Activated CD4-positive, CD25-positive, alpha-beta regulatory T cell treated with anti-CD3 and anti-CD28 coated beads, Interleukin-2, amount 50 U/mL, for 24 hours (primary cell): ENCODE measurements at regions not wholly inside any gene's neighbourhood (a gene's known extent, or its start where the extent isn't known, plus 50 kb on each side); places are given as distances from the start of the nearest gene placed in this dataset.

Experiments
- ATAC-seq, 2 donors: fragments of 150-1000 bp; cut with Tn5 transposase; one replicate each; pipeline ENCODE4 v1.10.0; 2021; ENCODE audit warnings: mild to moderate bottlenecking in 1 of 2, moderate library complexity in 1 of 2

DNA sequence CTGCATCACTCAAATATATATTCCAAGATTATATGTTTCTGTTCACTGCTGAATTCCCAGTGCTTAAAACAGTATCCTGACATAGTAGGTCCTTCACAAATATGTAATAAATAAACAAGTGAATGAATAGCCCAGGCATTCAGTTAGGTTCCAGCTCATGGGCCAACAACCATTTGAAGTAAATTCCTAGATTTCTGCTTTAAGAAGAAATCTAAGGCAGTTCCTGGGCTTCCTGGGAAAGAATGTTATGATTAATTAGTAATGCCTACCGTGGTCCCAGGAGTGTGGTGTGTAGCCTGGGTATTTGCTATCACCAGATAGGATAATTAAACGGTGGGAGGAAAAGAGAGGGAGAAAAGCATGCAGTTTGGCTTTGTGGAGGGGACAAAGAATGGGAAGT lies 576.8 kb downstream of the SOX6 start:
- ATAC-seq, result no peak

DNA sequence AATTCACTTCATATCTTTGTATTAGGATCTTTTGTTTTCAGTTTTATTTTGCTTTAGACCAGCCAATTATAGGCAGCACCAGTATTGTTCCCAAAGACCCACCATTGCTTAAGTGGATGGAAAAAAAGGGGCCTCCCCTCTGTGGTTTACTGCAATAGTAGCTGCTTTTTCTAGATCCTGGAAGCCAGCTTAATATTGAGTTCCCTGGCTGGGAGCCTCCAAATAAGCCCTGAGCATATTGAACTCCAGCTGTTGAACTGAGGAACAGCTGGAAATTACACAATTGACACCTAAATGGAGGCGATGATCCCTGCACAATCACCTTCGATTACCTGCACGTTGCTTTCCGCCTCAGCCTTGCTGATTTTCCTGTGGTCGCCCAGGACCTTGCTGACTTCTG lies 576.0 kb downstream of the SOX6 start:
- ATAC-seq, result no peak

DNA sequence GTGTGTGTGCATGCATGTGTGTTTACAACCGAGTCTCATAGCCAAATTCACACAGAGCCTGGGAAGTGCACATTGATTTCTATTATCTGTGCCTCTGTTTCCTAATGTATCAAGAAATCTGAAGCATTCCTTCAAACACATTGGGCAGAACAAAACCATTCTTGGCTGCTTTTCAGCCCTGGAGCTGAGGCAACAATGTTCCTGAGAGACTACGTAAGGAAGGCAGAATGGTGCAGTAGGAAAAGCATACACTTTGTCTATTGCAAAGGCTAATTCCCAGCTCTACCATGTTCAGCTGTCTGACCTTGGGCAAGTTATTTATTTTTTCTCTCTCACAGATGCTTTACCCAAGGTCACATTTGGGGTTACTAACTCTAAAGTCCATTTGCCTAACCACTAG lies 575.5 kb downstream of the SOX6 start:
- ATAC-seq, result no peak

DNA sequence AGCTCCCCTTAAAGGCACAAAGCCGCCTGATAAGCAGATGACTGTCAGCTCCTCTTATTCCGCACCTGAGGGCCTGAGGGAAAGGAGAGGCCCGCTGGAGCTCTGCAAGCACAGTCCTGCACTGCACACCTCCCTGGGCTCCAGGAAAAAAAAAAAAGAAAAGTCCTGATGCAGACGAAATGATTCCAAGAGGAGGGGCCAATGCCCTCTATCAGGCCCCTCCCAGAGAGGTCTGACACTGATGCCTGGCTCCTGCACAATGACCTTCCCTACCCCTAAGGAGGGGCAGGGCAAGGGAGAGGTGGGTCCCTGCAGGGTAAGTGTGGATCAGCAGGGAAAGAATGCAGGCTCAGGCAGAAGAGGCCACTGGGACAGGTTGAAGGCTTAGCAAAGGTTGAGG lies 572.7 kb downstream of the SOX6 start:
- no peak for ATAC-seq

DNA sequence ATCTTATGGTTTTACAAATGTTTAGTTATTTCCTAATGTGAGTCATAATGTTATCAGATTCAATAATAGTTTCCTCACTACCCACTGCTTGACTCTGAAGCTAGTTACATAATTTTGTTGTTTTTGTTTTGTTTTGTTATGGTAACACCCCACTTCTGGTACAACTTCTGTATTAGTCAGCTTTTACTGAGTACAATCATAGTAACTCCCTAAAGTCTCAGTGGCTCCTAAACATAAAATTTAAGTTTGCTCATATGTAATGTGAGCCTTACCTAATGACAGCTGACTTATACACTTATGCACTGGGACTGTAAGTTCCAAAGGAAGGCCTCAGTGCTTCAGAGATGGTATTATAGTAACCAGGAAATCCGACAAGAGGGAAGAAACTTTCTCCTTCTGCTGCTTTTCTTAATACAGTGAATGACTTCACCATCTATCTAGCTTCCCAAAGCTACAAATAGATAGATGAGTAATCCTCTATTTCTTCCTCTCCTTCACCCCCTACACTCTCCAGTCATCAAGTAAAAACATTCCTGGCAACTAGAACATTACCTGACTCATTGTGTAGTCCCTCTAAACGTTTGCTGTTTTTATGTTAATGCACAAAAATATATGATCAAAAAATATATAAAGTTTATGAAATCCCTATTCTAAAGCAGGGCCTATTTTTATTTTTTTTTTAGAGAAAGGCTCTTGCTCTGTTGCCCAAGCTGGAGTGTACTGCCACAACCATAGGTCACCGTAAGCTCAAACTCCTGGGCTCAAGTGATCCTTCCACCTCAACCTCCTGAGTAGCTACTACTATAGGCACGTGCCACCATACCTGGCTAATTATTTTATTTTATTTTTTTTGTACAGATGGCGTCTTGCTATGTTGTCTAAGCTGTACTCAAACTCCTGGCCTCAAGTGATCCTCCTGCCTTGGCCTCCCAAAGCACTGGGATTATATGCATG lies 563.0 kb downstream of the SOX6 start:
- ATAC-seq, result no peak

DNA sequence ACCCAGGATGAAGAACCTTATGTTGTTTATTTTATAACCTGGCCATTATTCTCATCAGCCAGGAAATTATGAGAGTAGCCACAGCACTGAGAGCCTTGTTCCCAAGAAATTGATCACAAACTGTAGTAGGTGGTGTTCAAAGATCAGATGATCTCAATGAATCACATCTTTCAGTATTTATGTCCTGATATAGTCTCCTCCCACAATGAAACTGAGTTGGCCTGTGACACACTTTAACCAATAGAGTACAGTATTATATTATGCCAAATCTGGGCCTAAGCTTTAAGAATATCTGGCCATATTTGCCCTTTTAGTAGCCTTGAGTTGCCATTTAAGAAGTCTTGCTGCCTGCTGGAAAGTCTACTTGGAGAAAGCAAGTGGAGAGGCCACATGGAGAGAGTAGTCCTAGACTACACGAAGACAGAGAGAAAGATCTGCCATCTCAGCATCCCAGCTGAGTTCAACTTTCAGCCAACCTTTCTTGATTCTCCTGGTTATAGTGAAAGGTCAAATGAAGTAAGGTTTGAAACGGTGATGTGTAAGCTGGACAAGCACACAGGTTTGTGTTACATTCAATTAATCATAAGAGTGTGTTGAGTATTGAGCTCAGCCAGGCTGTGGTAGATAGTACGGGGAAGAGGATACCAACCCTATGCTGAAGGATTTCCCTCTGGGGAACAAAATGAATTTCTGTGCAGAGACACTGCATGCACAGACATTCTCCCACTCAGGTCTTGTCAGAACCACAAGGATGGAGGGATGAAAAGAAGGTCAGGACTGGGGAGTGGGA lies 561.8 kb downstream of the SOX6 start:
- no peak for ATAC-seq

DNA sequence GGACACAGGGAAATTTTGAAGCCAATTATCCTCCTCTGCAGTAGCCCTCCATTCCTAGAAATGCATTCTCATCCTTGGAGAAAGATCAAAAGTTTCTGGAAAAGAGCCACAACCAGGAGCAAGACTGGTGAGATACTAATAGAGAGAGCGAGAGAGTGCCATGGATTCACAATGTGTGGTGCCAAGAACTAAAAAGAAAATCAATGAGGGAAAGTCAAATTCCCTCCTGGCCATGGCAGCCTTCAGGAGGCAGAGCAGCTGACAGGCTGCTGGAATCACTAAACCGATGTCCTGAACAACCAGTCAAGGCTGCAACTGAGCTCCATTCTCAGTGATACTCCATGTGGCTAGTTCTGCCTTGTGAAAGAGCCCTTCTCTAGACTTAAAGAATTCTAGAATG lies 561.0 kb downstream of the SOX6 start:
- ATAC-seq, result no peak

DNA sequence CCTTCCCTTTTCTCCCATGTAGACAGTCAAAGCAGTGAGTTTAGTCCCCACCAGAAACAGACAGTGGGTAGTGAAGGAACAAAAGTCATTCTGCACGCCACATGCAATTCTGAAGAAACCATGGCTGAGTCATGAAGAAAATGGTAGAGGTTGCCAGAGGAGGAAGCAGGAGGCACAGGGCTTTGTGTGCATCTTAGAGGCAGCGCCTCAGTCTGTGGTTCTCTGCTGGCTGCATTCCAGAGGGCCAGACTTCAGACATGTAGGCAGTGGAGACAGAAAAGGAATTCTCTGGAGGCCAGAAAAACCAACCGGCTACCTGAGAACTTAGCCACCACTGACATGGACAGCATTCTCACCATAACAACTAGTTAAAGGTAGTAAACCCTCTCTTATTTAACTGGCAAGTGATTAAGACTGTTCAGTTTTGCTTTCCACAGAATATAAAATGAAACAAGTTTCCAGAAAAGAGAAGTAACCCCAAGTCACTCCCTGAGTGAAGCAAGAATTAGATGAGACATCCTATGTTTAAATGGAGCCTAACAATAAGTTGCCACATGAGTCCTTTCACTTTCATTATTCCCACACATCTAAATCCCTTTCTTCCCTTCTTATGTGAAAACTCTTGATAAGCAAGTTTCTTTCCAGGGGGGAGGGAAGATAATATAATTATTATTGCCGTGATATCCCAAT lies 556.1 kb downstream of the SOX6 start:
- ATAC-seq, result peak in 1 of 2 donors; percentile 33

DNA sequence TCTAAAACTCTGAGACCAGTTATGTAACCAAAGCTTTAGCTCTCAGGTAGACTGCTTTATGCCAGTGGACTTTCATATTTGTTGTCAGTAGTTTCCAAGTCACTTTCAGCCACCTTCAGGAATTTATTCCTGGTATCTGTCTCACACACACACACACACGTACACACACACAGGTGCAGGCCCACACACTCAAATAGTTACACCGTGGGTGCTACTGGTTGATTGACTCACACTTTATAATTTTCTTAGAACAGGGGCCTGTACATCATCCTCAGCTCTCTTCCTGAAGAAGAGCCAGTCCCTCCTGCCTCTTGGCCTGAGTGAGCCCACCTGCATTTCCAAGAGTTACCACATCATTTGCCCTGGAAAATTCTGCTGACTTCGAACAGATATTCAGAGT lies 555.2 kb downstream of the SOX6 start:
- no peak for ATAC-seq

DNA sequence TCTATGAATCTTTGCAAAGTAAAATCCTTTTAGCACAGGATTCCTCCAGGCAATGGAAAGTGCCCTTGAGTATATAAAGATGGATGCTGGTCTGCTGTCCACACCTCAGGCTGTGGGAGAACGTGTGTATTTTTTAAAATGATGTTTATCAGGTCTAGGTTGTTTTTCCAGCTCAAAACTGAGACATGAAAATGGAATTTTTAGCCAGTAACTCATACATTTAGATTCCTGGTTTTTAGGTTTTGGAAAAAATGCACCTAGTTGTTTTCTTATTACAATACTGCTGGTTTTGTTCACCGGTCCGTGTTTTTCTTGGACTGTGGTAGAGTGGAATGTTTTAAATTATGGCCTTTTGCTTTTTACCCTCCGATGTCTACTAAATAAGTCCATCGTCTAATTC lies 554.7 kb downstream of the SOX6 start:
- ATAC-seq, result no peak

DNA sequence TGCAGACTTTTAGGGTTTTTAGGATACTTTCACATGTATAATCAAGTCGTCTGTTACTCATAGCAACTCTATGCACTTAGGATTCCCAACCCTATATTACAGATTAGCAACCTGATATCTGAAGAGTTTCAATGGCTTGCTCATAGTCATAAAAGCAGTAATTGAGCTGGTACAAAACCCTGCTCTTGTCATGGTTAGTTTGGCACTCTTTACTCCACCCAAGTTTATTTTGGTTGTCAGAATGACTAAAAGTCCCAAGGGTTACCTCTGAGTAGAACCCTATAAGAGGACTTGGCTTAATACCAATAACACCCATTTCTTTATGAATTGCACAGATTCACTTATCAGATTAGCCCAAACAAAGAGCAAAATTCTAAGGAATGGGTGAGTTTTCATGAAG lies 550.6 kb downstream of the SOX6 start:
- ATAC-seq, result no peak

DNA sequence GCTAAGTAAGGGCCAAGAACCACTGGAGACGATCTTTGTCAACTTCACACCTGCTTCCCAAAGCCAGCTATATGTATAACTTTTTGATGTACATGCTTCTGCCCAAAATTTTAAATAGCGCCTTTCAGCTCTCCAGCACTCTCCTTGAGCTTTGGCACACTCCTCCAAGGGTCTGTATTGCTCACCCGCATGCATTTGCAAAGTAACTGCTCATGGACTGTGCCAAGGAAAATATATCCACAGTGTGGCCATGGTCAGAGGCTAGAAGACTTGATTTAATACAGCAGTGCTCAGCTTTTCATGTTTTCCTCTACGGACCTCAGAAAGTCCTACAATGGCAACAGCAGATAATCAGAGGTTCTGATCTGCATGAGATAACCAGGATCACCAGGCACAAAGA lies 550.1 kb downstream of the SOX6 start:
- no peak for ATAC-seq

DNA sequence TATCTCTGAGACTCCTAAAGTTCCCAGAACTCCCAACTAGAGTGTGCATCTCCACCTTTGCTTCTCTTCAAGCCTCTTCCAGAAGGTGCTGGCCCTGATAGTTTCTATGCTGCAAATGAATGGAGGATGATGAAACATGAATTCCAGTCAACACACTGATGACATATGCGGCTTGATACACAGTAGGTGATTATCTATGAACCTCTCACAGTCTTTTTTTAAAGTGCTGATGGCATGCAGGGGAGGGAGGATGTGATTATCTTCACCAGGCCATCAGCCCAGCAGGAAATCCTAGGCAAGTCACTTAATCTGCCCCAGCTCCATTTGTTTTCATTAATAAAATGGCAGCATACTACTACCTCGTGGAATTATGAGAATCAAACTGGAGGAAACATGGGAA lies 548.5 kb downstream of the SOX6 start:
- ATAC-seq, result no peak

DNA sequence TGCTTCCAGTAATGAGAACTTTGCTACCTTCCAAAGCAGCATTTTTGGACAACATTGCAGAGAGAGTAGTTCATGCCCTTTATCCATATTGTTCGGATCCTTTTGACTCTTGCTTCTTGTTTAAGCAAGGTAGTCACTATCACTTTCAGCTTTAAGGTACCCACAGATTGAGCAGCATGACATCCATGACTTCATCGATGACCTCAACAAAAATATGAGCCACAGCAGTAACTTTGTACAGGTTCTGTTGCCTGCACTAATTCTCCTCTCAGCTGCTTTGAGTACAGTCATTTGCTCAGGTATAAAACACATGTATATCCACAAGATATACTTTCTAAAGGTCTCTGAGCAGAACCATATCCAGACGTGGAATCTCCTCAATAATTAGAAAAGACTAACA lies 546.3 kb downstream of the SOX6 start:
- no peak for ATAC-seq

DNA sequence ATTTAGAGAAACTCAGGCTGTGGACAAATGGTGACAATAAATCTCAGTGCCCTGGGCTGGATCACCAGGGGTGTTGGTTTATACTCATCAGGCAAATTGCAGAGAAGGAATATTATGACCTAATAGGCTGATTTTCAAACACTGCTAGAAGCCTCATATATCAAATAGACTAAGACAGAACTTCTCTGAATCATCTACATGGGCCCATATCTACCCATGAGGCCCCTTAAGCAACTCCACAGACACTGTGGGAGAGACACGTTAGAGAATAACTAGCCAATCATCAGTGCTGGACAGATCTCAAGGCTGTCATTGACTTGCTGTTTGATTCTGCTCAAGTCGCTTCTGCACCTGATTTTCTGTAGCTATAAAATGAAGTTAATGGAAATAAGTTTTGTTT lies 545.8 kb downstream of the SOX6 start:
- no peak for ATAC-seq

DNA sequence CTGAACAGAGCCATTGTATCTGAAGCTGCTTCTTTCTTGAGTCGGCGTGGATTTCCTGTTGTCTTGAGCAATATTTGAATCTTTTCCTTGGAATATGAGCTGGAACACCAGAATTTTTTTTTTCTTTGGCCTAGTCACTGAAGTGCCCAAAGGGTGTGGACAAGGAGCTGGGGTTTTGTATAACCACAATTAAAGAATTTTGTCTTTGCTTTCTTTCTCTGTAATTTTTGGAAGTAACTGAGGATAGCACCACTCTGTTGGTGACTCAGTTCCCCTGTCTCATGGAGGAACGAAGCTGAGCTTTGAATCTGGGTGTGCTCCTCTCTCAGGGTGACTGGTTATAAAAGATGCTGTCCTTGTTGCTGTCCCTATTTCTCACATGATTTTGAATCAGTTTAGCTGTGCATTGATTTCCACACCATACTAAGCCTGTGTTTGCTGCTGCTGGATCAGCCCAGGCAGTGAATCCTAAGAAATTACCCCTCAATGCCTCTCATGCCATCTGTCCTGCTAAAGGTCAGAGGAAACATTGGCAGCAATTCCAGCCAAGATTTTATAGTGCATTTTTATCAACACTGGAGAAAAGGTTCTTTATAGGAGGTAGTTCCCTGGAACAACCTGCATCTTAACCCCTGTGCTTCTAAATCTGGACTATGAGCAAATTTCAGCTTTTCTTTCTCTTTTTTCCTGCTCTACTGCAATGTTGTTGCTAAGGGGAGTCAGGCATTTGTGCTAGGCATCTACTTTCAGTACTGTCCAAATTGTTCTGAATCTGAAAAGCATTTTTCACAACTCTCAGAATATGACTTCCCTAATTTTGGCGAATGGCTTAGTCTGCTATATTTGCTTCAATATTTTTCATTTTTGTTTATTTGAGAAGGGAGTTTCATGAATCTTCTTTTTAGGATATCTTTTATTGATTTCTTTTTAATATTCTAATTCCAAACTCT lies 540.8 kb downstream of the SOX6 start:
- no peak for ATAC-seq

DNA sequence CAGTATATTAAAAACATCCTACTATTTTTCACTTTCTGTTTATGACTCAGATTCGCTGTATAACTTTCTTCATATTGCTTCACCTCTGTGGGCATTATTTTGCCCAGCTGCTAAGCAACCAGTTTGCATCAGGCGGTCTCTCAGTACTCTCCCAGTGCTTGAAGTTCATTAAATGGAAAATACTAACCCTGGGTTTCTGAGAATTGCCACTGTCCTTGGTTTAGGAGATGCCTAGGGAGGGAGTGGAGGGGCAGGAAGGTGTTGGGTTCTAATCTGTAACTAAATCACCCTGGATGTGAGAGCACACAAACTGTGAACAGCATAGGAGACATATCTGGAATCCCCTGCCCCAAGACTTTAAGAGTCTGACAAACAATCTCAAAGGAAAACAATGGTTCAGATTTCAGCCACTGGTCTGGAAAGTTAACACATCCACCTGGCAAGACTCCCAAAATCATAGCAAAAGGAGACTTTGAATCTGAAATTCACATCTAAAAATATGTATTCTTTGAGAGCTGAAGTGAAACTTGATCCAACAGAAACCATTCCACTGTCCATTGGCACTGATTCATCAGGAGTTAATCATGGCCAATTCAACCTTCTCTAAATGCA lies 540.0 kb downstream of the SOX6 start:
- ATAC-seq, result peak in 1 of 2 donors; percentile 24

DNA sequence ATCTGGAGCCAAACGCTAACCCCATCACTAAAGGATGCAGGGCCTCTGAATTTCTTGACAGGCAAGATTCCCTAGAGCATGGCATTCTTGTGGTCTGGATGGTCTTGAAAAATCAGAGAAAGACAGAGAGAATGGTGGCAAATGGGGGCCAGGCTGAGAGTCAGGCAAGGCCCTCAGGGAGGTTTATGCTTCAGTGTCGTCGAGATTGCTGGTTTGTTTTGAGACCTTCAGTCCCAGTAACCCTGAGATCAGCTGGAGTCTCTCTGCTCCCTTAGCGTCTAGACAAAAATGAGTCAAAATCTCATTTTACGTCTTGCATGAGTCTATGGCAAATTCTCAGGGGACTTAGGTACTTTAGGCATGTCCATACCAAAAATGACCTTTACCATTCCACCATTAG lies 539.3 kb downstream of the SOX6 start:
- ATAC-seq, result no peak

DNA sequence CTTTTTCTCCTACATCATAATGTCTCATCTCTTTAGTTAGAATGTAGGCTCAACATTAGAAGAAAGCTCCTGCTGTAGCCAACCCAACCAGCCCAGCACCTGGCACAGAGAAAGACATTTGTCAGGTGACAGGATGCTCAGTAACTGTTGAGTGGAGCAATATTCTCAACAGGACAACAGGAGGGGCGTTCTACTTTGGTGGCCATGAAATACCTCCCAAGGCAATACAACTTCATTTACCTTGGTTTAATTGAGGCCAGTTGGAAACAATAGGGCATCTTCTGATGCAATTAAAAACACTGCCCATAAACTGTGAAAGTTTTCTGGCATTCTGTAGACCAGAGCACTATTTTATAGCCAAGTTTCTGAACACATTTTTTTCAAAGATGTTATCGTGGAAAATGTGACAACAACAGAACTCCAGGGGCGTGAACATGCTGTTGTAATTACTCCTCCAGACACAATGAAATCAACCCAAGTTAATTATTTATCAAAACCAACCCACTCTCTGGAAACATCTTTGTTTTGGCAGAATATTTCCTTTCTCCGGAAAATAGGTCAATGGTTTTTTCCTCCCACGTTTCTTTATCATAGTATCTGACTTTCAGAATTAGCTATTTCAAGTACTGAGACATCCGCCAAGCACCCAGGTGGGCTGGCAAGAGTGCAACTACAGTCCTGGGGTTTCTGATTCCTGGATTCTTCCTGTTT lies 538.1 kb downstream of the SOX6 start:
- no peak for ATAC-seq

DNA sequence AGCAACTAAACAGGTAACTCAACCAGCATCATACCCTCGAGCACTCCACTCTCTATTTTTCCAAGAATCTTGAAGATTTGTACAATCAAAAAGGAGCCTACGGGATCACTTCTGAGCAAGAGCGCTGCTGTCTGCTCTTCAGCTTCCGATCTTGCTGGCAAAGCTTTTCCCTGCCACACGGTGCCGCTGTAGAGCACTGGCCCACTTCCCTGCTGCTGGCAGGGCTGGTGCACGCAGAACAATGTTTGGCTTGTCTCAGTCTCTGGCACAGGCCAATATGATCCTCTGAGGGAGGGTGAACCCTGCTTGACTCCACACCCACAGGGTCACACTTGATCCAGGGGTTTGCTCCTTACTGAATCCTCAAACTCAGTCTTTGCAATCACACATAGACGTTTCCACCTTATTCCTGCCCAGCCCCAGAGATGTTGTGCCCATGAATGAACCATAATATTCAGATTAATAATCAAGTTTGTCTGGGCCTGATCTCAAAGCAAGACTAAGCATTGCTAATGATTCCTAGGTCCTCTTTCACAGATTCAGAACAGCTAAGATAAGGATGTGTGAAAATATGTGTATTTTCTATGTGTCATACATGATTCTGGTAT lies 536.6 kb downstream of the SOX6 start:
- ATAC-seq, result no peak

DNA sequence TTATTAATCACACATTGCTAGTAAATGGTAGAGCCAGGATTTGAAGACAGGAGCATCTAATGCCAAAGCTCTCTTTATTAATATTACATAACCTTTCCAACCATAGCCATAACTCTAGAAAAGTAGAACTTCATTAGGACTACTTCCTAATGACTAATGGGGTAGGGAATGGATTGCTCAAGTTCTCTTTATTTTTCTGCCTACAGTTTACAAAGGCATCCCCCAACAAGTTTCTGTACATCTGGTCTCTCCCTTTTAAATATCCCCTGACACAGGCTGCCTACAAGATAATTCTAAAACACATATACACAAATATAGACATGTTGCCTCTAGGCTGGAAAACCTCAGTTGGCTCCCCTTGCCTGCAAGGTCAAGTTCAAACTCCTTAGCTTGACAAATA lies 534.9 kb downstream of the SOX6 start:
- ATAC-seq, result no peak
